ENCODE measurements at regions not wholly inside any gene's neighbourhood (a gene's known extent, or its start where the extent isn't known, plus 50 kb on each side); places are given as distances from the start of the nearest gene placed in this dataset.

GRCh38 chr6:26295691-26296555, 69.1 kb upstream of the BTN3A2 start:
- DNase-seq (ENCODE audit: low spot score), result no peak
- no peak for ATAC-seq
- intact Hi-C loops (cut with DNase I), result no loop called here

- no peak for ATAC-seq
- intact Hi-C loops (cut with DNase I), result no loop called here
- DNase-seq (ENCODE audit: low spot score), result no peak
These were observed 68.5 kb upstream of the BTN3A2 start for GRCh38 chr6:26296556-26296856.

GRCh38 chr6:26296857-26297648, 67.9 kb upstream of the BTN3A2 start:
- no peak for ATAC-seq
- no peak for DNase-seq (ENCODE audit: low spot score)

GRCh38 chr6:26299286-26300042, 65.5 kb upstream of the BTN3A2 start:
- ATAC-seq, result no peak
- intact Hi-C loops (cut with DNase I), result no loop called here
- no peak for DNase-seq (ENCODE audit: low spot score)

More at GRCh38 chr6:26296857-26297648, 67.9 kb upstream of the BTN3A2 start:
- intact Hi-C loops (cut with DNase I), result no loop called here

GRCh38 chr6:26300043-26300331, 65.0 kb upstream of the BTN3A2 start:
- intact Hi-C loops (cut with DNase I), result no loop called here
- no peak for ATAC-seq
- DNase-seq (ENCODE audit: low spot score), result no peak

- intact Hi-C loops (cut with DNase I), result no loop called here
- no peak for DNase-seq (ENCODE audit: low spot score)
- ATAC-seq, result no peak
These were observed 64.6 kb upstream of the BTN3A2 start for GRCh38 chr6:26300359-26300758.

GRCh38 chr6:26300828-26301227, 64.2 kb upstream of the BTN3A2 start:
- intact Hi-C loops (cut with DNase I), result no loop called here
- no peak for DNase-seq (ENCODE audit: low spot score)
- no peak for ATAC-seq

GRCh38 chr6:26301638-26302037, 63.4 kb upstream of the BTN3A2 start:
- ATAC-seq (no peak), DNase-seq (ENCODE audit: low spot score) (no peak)
- intact Hi-C loops (cut with DNase I), result no loop called here

- no peak for ATAC-seq
- DNase-seq (ENCODE audit: low spot score), result no peak
- intact Hi-C loops (cut with DNase I), result no loop called here
These were observed 61.9 kb upstream of the BTN3A2 start for GRCh38 chr6:26302941-26303559.

GRCh38 chr6:26304213-26304796, 60.7 kb upstream of the BTN3A2 start:
- ATAC-seq, result no peak
- no peak for DNase-seq (ENCODE audit: low spot score)
- intact Hi-C loops (cut with DNase I), result no loop called here

GRCh38 chr6:26304797-26305640, 60.0 kb upstream of the BTN3A2 start:
- peak; percentile 92 for ATAC-seq
- DNase-seq (ENCODE audit: low spot score), result peak; percentile 80
- intact Hi-C loops (cut with DNase I), result no loop called here

GRCh38 chr6:26305641-26305969, 59.4 kb upstream of the BTN3A2 start:
- DNase-seq (ENCODE audit: low spot score) (no peak), ATAC-seq (no peak)
- intact Hi-C loops (cut with DNase I), result no loop called here

- no peak for ATAC-seq
- no peak for DNase-seq (ENCODE audit: low spot score)
- intact Hi-C loops (cut with DNase I), result no loop called here
These were observed 58.8 kb upstream of the BTN3A2 start for GRCh38 chr6:26306232-26306631.

- ATAC-seq, result no peak
- no peak for DNase-seq (ENCODE audit: low spot score)
- intact Hi-C loops (cut with DNase I), result no loop called here
These were observed 57.1 kb upstream of the BTN3A2 start for GRCh38 chr6:26307850-26308249.

GRCh38 chr6:26309731-26310142, 55.3 kb upstream of the BTN3A2 start:
- intact Hi-C loops (cut with DNase I), result no loop called here
- ATAC-seq (no peak), DNase-seq (ENCODE audit: low spot score) (no peak)

- intact Hi-C loops (cut with DNase I), result no loop called here
- peak; percentile 47 for ATAC-seq
These were observed 54.0 kb upstream of the BTN3A2 start for GRCh38 chr6:26311012-26311384.

GRCh38 chr6:26311385-26312095, 53.5 kb upstream of the BTN3A2 start:
- ATAC-seq (peak; percentile 86), DNase-seq (ENCODE audit: low spot score) (no peak)
- intact Hi-C loops (cut with DNase I), result no loop called here

More at GRCh38 chr6:26311012-26311384, 54.0 kb upstream of the BTN3A2 start:
- DNase-seq (ENCODE audit: low spot score), result no peak

GRCh38 chr6:26312096-26312463, 52.9 kb upstream of the BTN3A2 start:
- DNase-seq (ENCODE audit: low spot score) (no peak), ATAC-seq (peak; percentile 4)
- intact Hi-C loops (cut with DNase I), result no loop called here

Measured in sciatic nerve (tissue), 2 donors.